Esophagus squamous epithelium (tissue), 5 donors: ENCODE measurements at regions not wholly inside any gene's neighbourhood (a gene's known extent, or its start where the extent isn't known, plus 50 kb on each side); places are given as distances from the start of the nearest gene placed in this dataset.

Experiments used
- DNase-seq: peaks from one replicate; lab custom pipeline; 2025; lab: John Stamatoyannopoulos, UW
- H3K27ac ChIP-seq, 4 donors: fragments of 200-600 bp; sonication (generic); one replicate each; pipeline ENCODE4 v1.5.1; 2016 to 2019; ENCODE audit warnings: mild to moderate bottlenecking in 1 of 4
- H3K27me3 ChIP-seq, 4 donors: fragments of 200-600 bp; sonication (generic); 1 replicate in 3 of 4; 2 replicates in 1 of 4; pipeline versions ENCODE4 v1.5.1 to v1.6.0; 2017 to 2021; ENCODE audit warnings: antibody characterized with exemption in 1 of 4
- H3K36me3 ChIP-seq, 3 donors: fragments of 200-600 bp; sonication (generic); one replicate each; pipeline ENCODE4 v1.5.1; 2016 to 2019
- H3K4me1 ChIP-seq, 3 donors: fragments of 200-600 bp; sonication (generic); one replicate each; pipeline ENCODE4 v1.5.1; 2017 to 2019
- H3K4me3 ChIP-seq, 4 donors: fragments of 200-600 bp; sonication (generic); 1 replicate in 3 of 4; 2 replicates in 1 of 4; pipeline ENCODE4 v1.5.1; 2016 to 2019; ENCODE audit warnings: mild to moderate bottlenecking in 2 of 4, moderate library complexity in 1 of 4
- H3K9me3 ChIP-seq, 3 donors: fragments of 200-600 bp; sonication (generic); one replicate each; pipeline ENCODE4 v1.5.1; 2016 to 2019
- POLR2A ChIP-seq, 4 donors: fragments of 450-650 bp; IDR thresholded peaks; one replicate each; pipeline ENCODE4 v1.6.1; 2017; ENCODE audit warnings: antibody characterized with exemption in 4 of 4, mild to moderate bottlenecking in 4 of 4, moderate library complexity in 3 of 4
- WGBS, 2 donors: methylation state at CpG; one replicate each; pipeline ENCODE4 v1.1.5; 2018; 5-methylcytosine and 5-hydroxymethylcytosine counted together
- intact Hi-C: fragments of 100-400 bp; cut with DNase I; formaldehyde crosslinking; loops from one replicate; pipeline ENCODE4 v1.15.0; 2022
- TF ChIP-seq, protein P1 (sequence below), 6 experiments: fragments of 450-650 bp in 4 of 6; fragments of 200-600 bp in 2 of 6; sonication (generic) in 2 of 6; IDR thresholded peaks; one replicate each; pipeline ENCODE4 v1.5.1; 2016 to 2019; ENCODE audit warnings: antibody characterized with exemption in 6 of 6, mild to moderate bottlenecking in 4 of 6, moderate library complexity in 4 of 6
- donor health status: DM: yes; HTN: yes; CAD: no.

DNA sequence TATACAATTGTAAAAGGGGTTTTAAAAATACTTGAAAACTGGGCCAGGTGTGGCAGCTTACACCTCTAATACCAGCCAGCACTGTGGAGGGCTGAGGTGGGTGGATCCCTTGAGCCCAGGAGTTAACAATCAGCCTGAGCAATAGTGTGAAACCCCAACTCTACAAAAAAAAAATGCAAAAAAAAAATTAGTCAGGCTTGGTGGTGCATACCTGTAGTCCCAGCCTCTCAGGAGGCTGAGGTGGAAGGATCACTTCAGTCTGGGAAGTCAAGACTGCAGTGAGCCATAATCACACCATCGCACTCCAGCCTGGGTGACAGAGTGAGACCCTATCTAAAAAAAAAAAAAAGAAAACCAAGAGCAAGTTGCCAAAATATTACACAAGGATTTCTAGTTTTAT is 182.7 kb downstream of the UBE2E3 start:
- Histone ChIP-seq H3K27ac (no peak overlapping the region), H3K4me3 (no peak overlapping the region), H3K9me3 (no peaks in the 10 kb centered on the region), H3K4me1 (no peaks in the 10 kb centered on the region), H3K27me3 (no peaks in the 10 kb centered on the region), H3K36me3 (no peaks in the 10 kb centered on the region)
- no peak for DNase-seq
- TF ChIP-seq POLR2A (IDR thresholded peaks at IDR 0.05): no peak
- TF ChIP-seq, protein P1, sequence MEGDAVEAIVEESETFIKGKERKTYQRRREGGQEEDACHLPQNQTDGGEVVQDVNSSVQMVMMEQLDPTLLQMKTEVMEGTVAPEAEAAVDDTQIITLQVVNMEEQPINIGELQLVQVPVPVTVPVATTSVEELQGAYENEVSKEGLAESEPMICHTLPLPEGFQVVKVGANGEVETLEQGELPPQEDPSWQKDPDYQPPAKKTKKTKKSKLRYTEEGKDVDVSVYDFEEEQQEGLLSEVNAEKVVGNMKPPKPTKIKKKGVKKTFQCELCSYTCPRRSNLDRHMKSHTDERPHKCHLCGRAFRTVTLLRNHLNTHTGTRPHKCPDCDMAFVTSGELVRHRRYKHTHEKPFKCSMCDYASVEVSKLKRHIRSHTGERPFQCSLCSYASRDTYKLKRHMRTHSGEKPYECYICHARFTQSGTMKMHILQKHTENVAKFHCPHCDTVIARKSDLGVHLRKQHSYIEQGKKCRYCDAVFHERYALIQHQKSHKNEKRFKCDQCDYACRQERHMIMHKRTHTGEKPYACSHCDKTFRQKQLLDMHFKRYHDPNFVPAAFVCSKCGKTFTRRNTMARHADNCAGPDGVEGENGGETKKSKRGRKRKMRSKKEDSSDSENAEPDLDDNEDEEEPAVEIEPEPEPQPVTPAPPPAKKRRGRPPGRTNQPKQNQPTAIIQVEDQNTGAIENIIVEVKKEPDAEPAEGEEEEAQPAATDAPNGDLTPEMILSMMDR (IDR thresholded peaks at IDR 0.05): no peak
- intact Hi-C loops: no loop called here
- WGBS, 2 donors: 71% methylated on average over 1 of the region's 1 CpG

DNA sequence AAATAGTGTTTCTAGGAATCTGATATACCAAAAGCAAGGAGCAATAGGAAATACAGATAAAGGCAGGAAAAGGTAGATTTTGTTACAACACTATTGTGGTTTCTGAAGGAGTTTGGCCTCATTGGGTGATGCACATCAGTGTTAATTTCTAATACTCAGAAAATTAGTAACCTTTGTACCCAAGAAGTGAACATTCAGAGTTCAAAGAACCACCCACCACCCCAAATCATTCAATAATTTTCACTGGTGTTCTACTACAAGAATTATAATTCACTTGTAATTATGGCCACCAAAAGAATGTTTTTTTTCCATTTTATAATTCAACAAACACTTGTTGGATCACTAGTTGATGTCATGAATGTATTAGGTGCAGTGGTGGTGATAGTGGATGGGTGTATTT is 183.3 kb downstream of the UBE2E3 start:
- intact Hi-C loops: no loop called here
- TF ChIP-seq POLR2A (IDR thresholded peaks at IDR 0.05): no peak
- TF ChIP-seq, protein P1 (IDR thresholded peaks at IDR 0.05): no peak

DNA sequence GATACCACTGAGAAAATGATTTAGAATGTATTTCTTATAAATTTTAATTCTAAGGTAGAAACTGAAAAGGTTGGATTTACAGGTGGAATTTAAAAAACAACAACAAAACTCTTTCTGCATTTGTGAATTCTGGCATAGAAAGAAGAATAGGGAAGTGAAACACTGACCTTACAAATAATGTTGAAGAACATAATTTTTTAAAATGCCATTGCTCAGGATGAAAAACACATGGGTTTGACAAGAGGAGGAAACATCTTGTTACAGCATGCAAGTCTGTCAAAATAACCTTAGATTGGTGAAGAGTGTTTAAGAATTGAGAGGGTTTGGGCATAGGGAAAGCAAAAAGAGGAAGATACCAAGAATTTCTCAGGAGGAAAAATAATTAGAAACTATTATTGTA is 184.3 kb downstream of the UBE2E3 start:
- H3K27ac ChIP-seq: no peak overlapping the region
- no peak for DNase-seq
- intact Hi-C loops: no loop called here
- no peaks in the 10 kb centered on the region for H3K36me3 ChIP-seq
- H3K4me3 ChIP-seq: no peak overlapping the region
- no peak for TF ChIP-seq POLR2A (IDR thresholded peaks at IDR 0.05)
- TF ChIP-seq, protein P1 (IDR thresholded peaks at IDR 0.05): no peak
- no peaks in the 10 kb centered on the region for H3K4me1 ChIP-seq
- H3K9me3 ChIP-seq: no peaks in the 10 kb centered on the region
- no peaks in the 10 kb centered on the region for H3K27me3 ChIP-seq

More for the DNA sequence above, 183.3 kb downstream of the UBE2E3 start:
- H3K27me3 ChIP-seq: no peaks in the 10 kb centered on the region
- H3K36me3 ChIP-seq: no peaks in the 10 kb centered on the region
- H3K4me3 ChIP-seq: no peak overlapping the region
- no peak overlapping the region for H3K27ac ChIP-seq
- H3K9me3 ChIP-seq: no peaks in the 10 kb centered on the region
- no peaks in the 10 kb centered on the region for H3K4me1 ChIP-seq
- no peak for DNase-seq

DNA sequence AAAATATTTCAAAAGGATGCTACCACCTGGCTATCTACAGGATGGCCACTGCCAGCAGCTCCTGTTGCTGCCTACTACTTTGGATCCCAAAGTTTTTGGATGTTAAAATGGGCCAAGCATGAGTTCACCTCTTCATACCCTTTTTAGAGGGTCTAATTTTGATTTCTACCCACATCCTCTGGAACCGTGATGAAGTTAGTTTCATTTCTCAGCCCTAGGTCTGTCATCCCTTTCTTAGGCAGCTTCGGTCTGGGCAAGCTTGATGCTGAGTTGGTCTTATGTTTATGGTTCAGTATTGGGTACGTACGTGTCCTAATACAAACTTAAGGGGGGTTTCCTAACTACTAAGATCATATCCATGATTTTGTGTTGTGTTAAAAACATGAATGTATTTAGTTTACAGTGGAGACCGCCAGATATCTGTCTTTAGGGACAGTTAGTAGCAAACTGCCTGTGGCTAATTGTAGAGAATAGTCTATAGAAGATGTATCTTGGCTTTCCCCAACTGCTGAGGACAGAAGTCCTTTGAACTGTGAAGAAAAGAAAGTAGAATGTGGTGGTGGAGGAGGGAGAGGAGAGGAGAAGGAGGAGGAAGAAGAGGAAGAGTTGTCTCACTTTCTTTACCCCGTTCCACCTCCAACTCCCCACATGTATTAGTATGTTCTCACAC is 184.9 kb downstream of the UBE2E3 start:
- H3K36me3 ChIP-seq: no peaks in the 10 kb centered on the region
- no peak for TF ChIP-seq POLR2A (IDR thresholded peaks at IDR 0.05)
- TF ChIP-seq, protein P1 (IDR thresholded peaks at IDR 0.05): no peak
- DNase-seq: no peak
- H3K27ac ChIP-seq: no peak overlapping the region
- WGBS, 2 donors: 56 to 60% methylated on average over 6 of the region's 6 CpGs
- H3K4me1 ChIP-seq: no peaks in the 10 kb centered on the region
- no peak overlapping the region for H3K4me3 ChIP-seq
- no peaks in the 10 kb centered on the region for H3K27me3 ChIP-seq
- H3K9me3 ChIP-seq: no peaks in the 10 kb centered on the region
- intact Hi-C loops: no loop called here

DNA sequence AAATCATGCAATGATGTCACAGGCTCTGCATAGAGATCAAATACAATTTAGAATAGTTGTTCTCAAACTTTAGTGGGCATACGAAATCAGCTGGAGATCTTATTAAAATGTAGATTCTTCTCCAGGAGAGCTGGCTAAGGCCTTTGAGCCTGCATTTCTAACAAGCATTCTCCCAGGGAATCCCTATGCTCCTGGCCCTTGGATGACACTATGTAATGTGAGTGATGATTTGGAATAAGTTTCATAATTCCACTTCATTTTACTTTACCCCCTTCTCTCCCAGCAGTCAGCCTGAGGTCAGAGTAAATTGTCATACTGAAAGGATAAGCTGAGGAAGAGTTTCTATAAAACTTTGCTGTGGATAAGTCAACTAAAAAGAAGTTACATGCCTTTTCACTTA is 189.1 kb downstream of the UBE2E3 start:
- no peak for DNase-seq
- no peaks in the 10 kb centered on the region for H3K36me3 ChIP-seq
- H3K9me3 ChIP-seq: no peaks in the 10 kb centered on the region
- TF ChIP-seq, protein P1 (IDR thresholded peaks at IDR 0.05): no peak
- no peak for TF ChIP-seq POLR2A (IDR thresholded peaks at IDR 0.05)
- no peak overlapping the region for H3K4me3 ChIP-seq
- no peak overlapping the region for H3K27ac ChIP-seq
- no peaks in the 10 kb centered on the region for H3K4me1 ChIP-seq
- H3K27me3 ChIP-seq: no peaks in the 10 kb centered on the region
- WGBS, 2 donors: 25 to 41% methylated on average over 1 of the region's 1 CpG
- intact Hi-C loops: no loop called here
